ENCODE measurements at regions not wholly inside any gene's neighbourhood (a gene's known extent, or its start where the extent isn't known, plus 50 kb on each side); places are given as distances from the start of the nearest gene placed in this dataset.

DNA sequence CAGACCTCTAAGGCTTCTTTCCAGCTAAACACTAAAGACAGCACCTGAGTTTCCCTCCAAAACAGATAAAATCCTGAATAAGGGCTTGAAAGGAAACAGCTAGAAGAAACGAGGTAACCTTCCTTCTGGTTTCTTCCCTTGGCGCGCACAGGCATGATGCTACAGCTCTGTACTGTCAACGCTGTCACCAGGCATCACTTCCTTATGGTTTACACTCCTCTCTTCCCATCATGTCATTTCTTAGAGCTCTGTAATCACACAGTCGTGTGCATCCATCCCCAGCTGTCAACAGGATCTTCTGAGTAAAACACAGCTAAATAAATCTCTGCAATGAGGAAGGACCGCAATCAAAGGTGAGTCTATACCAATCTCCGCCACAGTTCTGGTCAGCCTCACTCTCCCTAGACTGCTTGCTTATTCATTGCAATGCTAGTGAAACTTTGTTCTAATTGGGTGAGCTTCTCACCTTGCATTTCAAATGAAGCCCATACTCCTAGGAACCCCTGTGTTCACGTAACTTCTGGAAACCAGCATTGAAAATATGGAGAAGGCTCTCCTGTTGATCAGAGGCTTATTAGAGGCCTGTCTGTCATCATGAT is 162.6 kb upstream of the DTNBP1 start:
- Histone ChIP-seq H3K9me3 (ENCODE audit: control insufficient read depth, insufficient read depth, low read depth, low read length) (no peaks in the 10 kb centered on the region), H3K4me1 (ENCODE audit: control insufficient read depth, insufficient read depth, low read length) (no peaks in the 10 kb centered on the region), H3K27ac (ENCODE audit: extremely low read depth, low read depth, low read length) (no peak overlapping the region), H3K4me3 (ENCODE audit: low read depth, low read length) (no peak overlapping the region), H3K36me3 (ENCODE audit: control insufficient read depth in 2 of 2, insufficient read depth in 1 of 2, low read length in 2 of 2) (no peaks in the 10 kb centered on the region)
- ChIA-PET POLR2A (interaction anchor here (0.6 to 1.0 kb wide), 2 partner anchors 181 to 303 kb away, joined by 3 read pairs; partner anchors contain the start of gene MYLIP), CTCF (no interaction called here)
- TF ChIP-seq ZNF391 (tag by site-specific recombination; IDR thresholded peaks at IDR 0.05; ENCODE audit: borderline replicate concordance, low read depth) (no peak), ZNF544 (tag by site-specific recombination; IDR thresholded peaks at IDR 0.05) (no peak), ZIC2 (tag by site-specific recombination; IDR thresholded peaks at IDR 0.05) (no peak), ZBTB20 (tag by site-specific recombination; IDR thresholded peaks at IDR 0.05) (no peak)

GRCh38 chr6:15824811-15825210 is 162.0 kb upstream of the DTNBP1 start:
- TF ChIP-seq ZNF629 (tag by site-specific recombination; IDR thresholded peaks at IDR 0.05) (no peak), ZNF423 (tag by site-specific recombination; IDR thresholded peaks at IDR 0.05) (no peak), ZNF585B (tag by site-specific recombination; IDR thresholded peaks at IDR 0.05) (no peak), ZBTB1 (tag by site-specific recombination; IDR thresholded peaks at IDR 0.05) (no peak), ZNF624 (tag by site-specific recombination; IDR thresholded peaks at IDR 0.05) (no peak), ZNF692 (tag by site-specific recombination; IDR thresholded peaks at IDR 0.05) (no peak), ZFHX2 (tag by site-specific recombination; conservative IDR thresholded peaks at IDR 0.05) (no peak), PRDM1 (tag by site-specific recombination; IDR thresholded peaks at IDR 0.05) (no peak), ZNF596 (tag by site-specific recombination; IDR thresholded peaks at IDR 0.05) (no peak), ZFP69B (tag by site-specific recombination; IDR thresholded peaks at IDR 0.05) (no peak), HOXA7 (CRISPR knock-in tag; IDR thresholded peaks at IDR 0.05; ENCODE audit: borderline replicate concordance) (no peak), ZNF133 (tag by site-specific recombination; IDR thresholded peaks at IDR 0.05) (no peak), ZNF530 (tag by site-specific recombination; IDR thresholded peaks at IDR 0.05; ENCODE audit: low read depth) (no peak), ZNF19 (tag by site-specific recombination; IDR thresholded peaks at IDR 0.05; ENCODE audit: low read depth) (no peak), ZNF10 (tag by site-specific recombination; IDR thresholded peaks at IDR 0.05) (no peak), ZNF175 (tag by site-specific recombination; IDR thresholded peaks at IDR 0.05) (no peak), ZBTB7A (tag by site-specific recombination; IDR thresholded peaks at IDR 0.05; ENCODE audit: low read depth) (no peak), ZNF266 (tag by site-specific recombination; IDR thresholded peaks at IDR 0.05; ENCODE audit: low read depth) (no peak)
- Histone ChIP-seq H3K4me3 (ENCODE audit: low read depth, low read length) (no peak overlapping the region), H3K27ac (ENCODE audit: extremely low read depth, low read depth, low read length) (no peak overlapping the region), H3K36me3 (ENCODE audit: control insufficient read depth in 2 of 2, insufficient read depth in 1 of 2, low read length in 2 of 2) (no peaks in the 10 kb centered on the region), H3K4me1 (ENCODE audit: control insufficient read depth, insufficient read depth, low read length) (no peaks in the 10 kb centered on the region), H3K9me3 (ENCODE audit: control insufficient read depth, insufficient read depth, low read depth, low read length) (no peaks in the 10 kb centered on the region)
- POLR2A ChIA-PET = interaction anchor here (1.0 kb wide), 1 partner anchor 304 kb away, joined by 3 read pairs; the partner anchor contains the start of gene MYLIP
- CTCF ChIA-PET = no interaction called here

DNA sequence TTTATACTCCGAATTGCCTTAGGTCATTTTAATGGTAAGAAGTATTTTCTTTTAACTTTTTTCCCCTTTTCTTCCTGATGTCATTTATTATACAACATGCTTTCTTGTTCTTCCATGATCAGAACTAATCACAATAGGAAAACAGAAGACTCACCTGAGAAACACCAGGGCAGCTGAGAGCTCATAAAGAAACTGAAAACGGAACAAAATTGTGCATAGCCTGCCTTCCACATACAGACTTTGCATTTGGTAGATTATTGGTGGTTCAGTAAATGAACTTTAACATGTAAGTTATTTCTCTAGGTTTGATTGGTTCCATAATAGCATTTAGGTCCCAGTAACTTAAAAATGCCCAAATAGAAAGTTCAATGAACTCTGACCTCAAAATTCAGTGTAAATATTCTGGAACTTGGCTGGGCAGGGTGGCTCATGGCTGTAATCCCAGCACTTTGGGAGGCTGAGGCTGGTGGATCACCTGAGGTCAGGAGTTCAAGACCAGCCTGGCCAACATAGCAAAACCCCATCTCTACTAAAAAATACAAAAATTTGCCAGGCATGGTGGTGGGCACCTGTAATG is 161.1 kb upstream of the DTNBP1 start:
- Histone ChIP-seq H3K27ac (ENCODE audit: extremely low read depth, low read depth, low read length) (no peak overlapping the region), H3K36me3 (ENCODE audit: control insufficient read depth in 2 of 2, insufficient read depth in 1 of 2, low read length in 2 of 2) (no peaks in the 10 kb centered on the region), H3K4me1 (ENCODE audit: control insufficient read depth, insufficient read depth, low read length) (no peaks in the 10 kb centered on the region), H3K9me3 (ENCODE audit: control insufficient read depth, insufficient read depth, low read depth, low read length) (no peaks in the 10 kb centered on the region), H3K4me3 (ENCODE audit: low read depth, low read length) (no peak overlapping the region)
- ChIA-PET CTCF (no interaction called here), POLR2A (interaction anchor here (0.6 kb wide), 1 partner anchor 13 kb away, joined by 3 read pairs; no protein-coding TSS in a partner anchor)
- no peak for TF ChIP-seq ZNF529 (tag by site-specific recombination; IDR thresholded peaks at IDR 0.05; ENCODE audit: insufficient replicate concordance)
- TF ChIP-seq ZNF423 (tag by site-specific recombination; IDR thresholded peaks at IDR 0.05) = no peak
- no peak for TF ChIP-seq ZSCAN23 (tag by site-specific recombination; IDR thresholded peaks at IDR 0.05)
- TF ChIP-seq KLF17 (tag by site-specific recombination; IDR thresholded peaks at IDR 0.05) = no peak
- no peak for TF ChIP-seq ZBTB1 (tag by site-specific recombination; IDR thresholded peaks at IDR 0.05)
- no peak for TF ChIP-seq ZNF791 (tag by site-specific recombination; IDR thresholded peaks at IDR 0.05)
- no peak for TF ChIP-seq ZNF24 (tag by site-specific recombination; IDR thresholded peaks at IDR 0.05)
- no peak for TF ChIP-seq ZNF600 (tag by site-specific recombination; IDR thresholded peaks at IDR 0.05)
- no peak for TF ChIP-seq ZNF223 (tag by site-specific recombination; IDR thresholded peaks at IDR 0.05)
- no peak for TF ChIP-seq ZNF624 (tag by site-specific recombination; IDR thresholded peaks at IDR 0.05)
- no peak for TF ChIP-seq ZFP41 (tag by site-specific recombination; IDR thresholded peaks at IDR 0.05; ENCODE audit: borderline replicate concordance)
- TF ChIP-seq HOXC10 (CRISPR knock-in tag; IDR thresholded peaks at IDR 0.05) = no peak
- no peak for TF ChIP-seq ZNF155 (tag by site-specific recombination; IDR thresholded peaks at IDR 0.05)
- no peak for TF ChIP-seq SALL2 (tag by site-specific recombination; IDR thresholded peaks at IDR 0.05; ENCODE audit: borderline replicate concordance)
